DND-41 (cell line): ENCODE measurements at regions not wholly inside any gene's neighbourhood (a gene's known extent, or its start where the extent isn't known, plus 50 kb on each side); places are given as distances from the start of the nearest gene placed in this dataset.
A peak's percentile ranks its signal among the peaks of the same experiment; 100 is the strongest.

Experiments
- ATAC-seq: fragments of 200-7000 bp; cut with Tn5 transposase; 3 replicates; pipeline ENCODE4 v1.9.1; 2021; ENCODE audit warnings: low read depth; ENCODE audit not compliant: insufficient read depth
- DNase-seq: peaks from one replicate; pipeline ENCODE4 v3.0.0-alpha.2; 2020
- H2AFZ ChIP-seq: 2 replicates; pipeline ENCODE4 v1.6.0; 2012; ENCODE audit warnings: low read depth, low read length
- H3K27ac ChIP-seq: 2 replicates; pipeline ENCODE4 v1.5.1; 2012; ENCODE audit warnings: low read length, inconsistent platforms
- H3K27me3 ChIP-seq: fragments of 200-600 bp; sonication (generic); 2 replicates; pipeline ENCODE4 v1.6.0; 2012; ENCODE audit warnings: low read length, mild to moderate bottlenecking, inconsistent platforms; ENCODE audit not compliant: insufficient read depth, poor library complexity
- H3K36me3 ChIP-seq: 2 replicates; pipeline ENCODE4 v1.5.1; 2012; ENCODE audit warnings: low read length, inconsistent platforms; ENCODE audit not compliant: insufficient read depth
- H3K4me1 ChIP-seq: 2 replicates; pipeline ENCODE4 v1.5.1; 2012; ENCODE audit warnings: mild to moderate bottlenecking, low read length; ENCODE audit not compliant: insufficient read depth
- H3K4me2 ChIP-seq: 2 replicates; pipeline ENCODE4 v1.6.0; 2012; ENCODE audit warnings: mild to moderate bottlenecking, moderate library complexity, low read length, inconsistent platforms; ENCODE audit not compliant: insufficient read depth
- H3K4me3 ChIP-seq, 2 experiments: fragments of 200-600 bp in 1 of 2; shearing (Covaris generic) in 1 of 2; 2 replicates each; pipeline ENCODE4 v1.5.1; 2012 to 2016; ENCODE audit warnings: inconsistent platforms in 2 of 2, low read length in 2 of 2, mild to moderate bottlenecking in 2 of 2, low read depth in 1 of 2, moderate library complexity in 1 of 2
- H3K79me2 ChIP-seq: 2 replicates; pipeline ENCODE4 v1.6.0; 2012; ENCODE audit warnings: low read length, inconsistent platforms; ENCODE audit not compliant: insufficient read depth
- H3K9ac ChIP-seq: 2 replicates; pipeline ENCODE4 v1.6.0; 2012; ENCODE audit warnings: low read depth, mild to moderate bottlenecking, inconsistent platforms, low read length, moderate library complexity
- H3K9me3 ChIP-seq: 2 replicates; pipeline ENCODE4 v1.5.1; 2012; ENCODE audit warnings: low read length, moderate library complexity, mild to moderate bottlenecking, inconsistent platforms; ENCODE audit not compliant: insufficient read depth, severe bottlenecking
- H4K20me1 ChIP-seq: 2 replicates; pipeline ENCODE4 v1.6.0; 2012; ENCODE audit warnings: low read length; ENCODE audit not compliant: insufficient read depth
- EZH2 ChIP-seq: IDR thresholded peaks from 3 replicates; pipeline ENCODE4 v1.6.1; 2012; ENCODE audit warnings: borderline replicate concordance, low read depth, mild to moderate bottlenecking, moderate library complexity, low read length, inconsistent platforms; ENCODE audit not compliant: severe bottlenecking
- TF ChIP-seq, protein P1 (sequence below): IDR thresholded peaks from 2 replicates; pipeline ENCODE4 v1.5.1; 2012; ENCODE audit warnings: borderline replicate concordance, low read length, moderate library complexity, mild to moderate bottlenecking; ENCODE audit not compliant: poor library complexity, severe bottlenecking; ENCODE audit errors: extremely low read depth

DNA sequence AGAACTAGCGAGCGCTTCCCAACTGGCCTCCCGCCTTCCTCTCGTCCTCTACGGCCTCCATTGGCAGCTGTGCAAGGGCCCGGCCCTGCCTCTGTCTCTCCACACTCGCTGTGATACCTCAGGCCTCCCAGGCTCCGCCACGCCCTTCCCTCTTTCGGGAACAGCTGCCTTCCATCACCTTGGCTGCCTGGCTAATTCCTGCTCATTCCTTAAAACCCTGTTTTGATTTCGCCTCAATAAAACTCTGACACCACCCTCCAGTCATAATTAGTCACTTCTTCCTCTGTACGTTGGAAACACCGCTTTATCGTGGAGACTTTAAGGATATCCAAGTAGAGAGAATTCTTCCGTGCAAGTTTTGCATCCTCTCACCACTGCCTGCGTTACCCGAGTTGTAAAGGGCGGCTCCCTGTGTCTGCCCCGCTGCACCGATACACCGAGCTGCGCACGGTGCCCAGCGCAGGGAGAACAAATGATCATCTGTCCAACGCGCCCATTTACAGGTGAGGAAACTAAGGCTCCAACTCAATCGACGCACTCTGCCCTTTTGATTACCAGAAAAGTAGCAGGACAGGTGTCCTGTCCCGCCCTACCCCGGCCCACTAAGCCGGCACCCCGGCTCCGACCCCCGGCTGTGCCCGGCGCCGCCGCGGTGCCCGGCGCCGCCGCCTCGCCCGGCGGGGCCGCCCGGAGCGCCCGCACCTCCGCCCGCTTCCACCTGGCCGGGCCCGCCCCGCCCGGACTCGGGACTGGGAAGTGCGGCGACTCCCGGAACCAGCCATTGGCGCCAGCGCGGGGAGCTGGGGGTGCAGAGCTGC is 139.7 kb downstream of the SEC14L1 start:
- Histone ChIP-seq H4K20me1 (peaks cover 3% of the 10 kb centered on the region; the same call in 1 of the 2 replicates), H2AFZ (no peak overlapping the region), H3K36me3 (no peaks in the 10 kb centered on the region), H3K9me3 (no peaks in the 10 kb centered on the region), H3K79me2 (no peaks in the 10 kb centered on the region), H3K9ac (no peak overlapping the region), H3K27ac (no peak overlapping the region), H3K27me3 (peaks cover 6% of the 10 kb centered on the region), H3K4me3 (peak overlapping the region in 1 of 2 experiments; percentile 49; a peak in 2 of 4 replicates), H3K4me2 (peak overlapping the region; percentile 92; the same call in 1 of the 2 replicates), H3K4me1 (peaks cover 15% of the 10 kb centered on the region)
- ATAC-seq (no peak), DNase-seq (no peak)
- TF ChIP-seq EZH2 = no peak

DNA sequence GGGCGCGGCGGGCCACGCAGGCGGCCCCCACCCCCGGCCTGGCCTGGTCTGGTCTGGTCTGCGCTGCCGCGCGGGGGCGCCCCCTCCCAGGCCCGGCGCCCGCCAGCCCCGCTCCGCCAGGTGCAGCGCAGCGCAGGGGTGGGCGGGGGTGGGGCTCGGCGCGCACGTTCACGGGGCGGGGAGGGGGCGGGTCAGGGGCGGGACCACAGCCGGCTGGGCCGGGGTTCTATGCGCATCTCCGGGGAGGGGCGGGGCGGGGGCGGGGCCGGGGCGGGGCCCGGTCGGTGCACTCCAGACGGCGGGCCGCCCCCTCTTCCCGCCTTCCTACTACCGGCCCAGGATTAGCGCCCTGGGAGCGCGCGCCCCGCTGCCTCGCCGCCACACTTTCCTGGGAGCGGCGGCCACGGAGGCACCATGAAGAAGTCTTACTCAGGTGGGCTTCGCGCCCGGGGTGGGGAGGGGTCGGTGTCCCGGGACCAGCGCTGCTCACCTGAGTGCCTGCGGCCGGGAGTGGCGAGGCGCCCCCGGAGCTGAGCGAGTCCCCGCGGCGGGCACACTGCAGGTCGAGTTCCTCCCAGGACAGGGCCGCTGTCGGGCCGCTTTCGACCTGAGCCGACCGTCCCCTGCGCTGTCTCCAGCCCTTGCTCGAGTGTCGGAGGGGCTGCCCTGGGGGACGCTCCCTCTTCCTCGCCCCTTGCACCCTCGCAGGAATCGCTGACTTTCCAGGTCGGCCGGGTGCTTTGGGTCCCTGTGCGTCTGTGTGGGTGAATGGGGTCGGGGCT is 140.5 kb downstream of the SEC14L1 start:
- Histone ChIP-seq H3K9me3 (no peaks in the 10 kb centered on the region), H2AFZ (peak overlapping the region; percentile 56), H3K4me2 (peak overlapping the region; percentile 92), H3K27me3 (peaks cover 6% of the 10 kb centered on the region), H3K79me2 (no peaks in the 10 kb centered on the region), H3K9ac (peak overlapping the region; percentile 51), H4K20me1 (peaks cover 3% of the 10 kb centered on the region; the same call in 1 of the 2 replicates), H3K36me3 (no peaks in the 10 kb centered on the region), H3K4me3 (peak overlapping the region in 1 of 2 experiments; percentile 56; a peak in 2 of 4 replicates), H3K27ac (no peak overlapping the region), H3K4me1 (peaks cover 15% of the 10 kb centered on the region)
- DNase-seq (peak; percentile 53), ATAC-seq (peak; percentile 88)
- TF ChIP-seq, protein P1, sequence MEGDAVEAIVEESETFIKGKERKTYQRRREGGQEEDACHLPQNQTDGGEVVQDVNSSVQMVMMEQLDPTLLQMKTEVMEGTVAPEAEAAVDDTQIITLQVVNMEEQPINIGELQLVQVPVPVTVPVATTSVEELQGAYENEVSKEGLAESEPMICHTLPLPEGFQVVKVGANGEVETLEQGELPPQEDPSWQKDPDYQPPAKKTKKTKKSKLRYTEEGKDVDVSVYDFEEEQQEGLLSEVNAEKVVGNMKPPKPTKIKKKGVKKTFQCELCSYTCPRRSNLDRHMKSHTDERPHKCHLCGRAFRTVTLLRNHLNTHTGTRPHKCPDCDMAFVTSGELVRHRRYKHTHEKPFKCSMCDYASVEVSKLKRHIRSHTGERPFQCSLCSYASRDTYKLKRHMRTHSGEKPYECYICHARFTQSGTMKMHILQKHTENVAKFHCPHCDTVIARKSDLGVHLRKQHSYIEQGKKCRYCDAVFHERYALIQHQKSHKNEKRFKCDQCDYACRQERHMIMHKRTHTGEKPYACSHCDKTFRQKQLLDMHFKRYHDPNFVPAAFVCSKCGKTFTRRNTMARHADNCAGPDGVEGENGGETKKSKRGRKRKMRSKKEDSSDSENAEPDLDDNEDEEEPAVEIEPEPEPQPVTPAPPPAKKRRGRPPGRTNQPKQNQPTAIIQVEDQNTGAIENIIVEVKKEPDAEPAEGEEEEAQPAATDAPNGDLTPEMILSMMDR = peak; percentile 56
- no peak for TF ChIP-seq EZH2

DNA sequence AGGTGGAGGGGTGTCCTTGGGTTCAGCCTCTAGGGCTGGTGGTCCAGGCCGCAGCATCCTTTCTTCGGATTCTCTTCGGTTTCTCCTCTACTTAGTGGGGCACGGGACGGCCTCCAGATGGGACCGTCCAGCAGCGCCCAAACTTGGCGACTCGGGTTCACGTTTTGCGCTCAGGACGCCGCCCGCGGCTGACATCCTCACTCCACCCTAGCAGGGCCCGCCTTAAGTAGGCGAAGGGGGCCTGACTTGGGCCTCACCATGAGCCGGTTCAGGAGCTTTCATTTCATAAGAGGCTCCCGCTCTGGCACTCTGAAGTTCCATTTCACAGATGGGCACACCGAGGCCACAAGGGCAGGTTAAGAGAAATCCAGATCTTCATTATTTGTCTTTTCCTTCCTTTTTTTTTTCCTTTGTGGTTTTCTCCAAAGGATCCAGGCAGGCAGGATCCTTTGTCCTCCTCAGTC is 141.2 kb downstream of the SEC14L1 start:
- H4K20me1 ChIP-seq = peaks cover 5% of the 10 kb centered on the region
- H3K27me3 ChIP-seq = peaks cover 6% of the 10 kb centered on the region
- no peaks in the 10 kb centered on the region for H3K79me2 ChIP-seq
- no peaks in the 10 kb centered on the region for H3K36me3 ChIP-seq
- TF ChIP-seq EZH2 = no peak
- TF ChIP-seq, protein P1 = no peak
- H3K4me1 ChIP-seq = peaks cover 15% of the 10 kb centered on the region
- peak overlapping the region; percentile 51 for H3K9ac ChIP-seq
- H3K4me2 ChIP-seq = peak overlapping the region; percentile 92
- ATAC-seq (no peak), DNase-seq (no peak)
- no peak overlapping the region for H3K27ac ChIP-seq
- H2AFZ ChIP-seq = peak overlapping the region; percentile 56; the same call in 1 of the 2 replicates
- peak overlapping the region in 1 of 2 experiments; percentile 56; a peak in 2 of 4 replicates for H3K4me3 ChIP-seq
- no peaks in the 10 kb centered on the region for H3K9me3 ChIP-seq
